HG03039 (cell line): ENCODE measurements at regions not wholly inside any gene's neighbourhood (a gene's known extent, or its start where the extent isn't known, plus 50 kb on each side); places are given as distances from the start of the nearest gene placed in this dataset.
A peak's percentile ranks its signal among the peaks of the same experiment; 100 is the strongest.
"Not testable (repeated sequence)": the region's sequence is repeated elsewhere in the genome, so short reads cannot be mapped to it uniquely, and the experiment has no call there.

Source experiments
- ATAC-seq: cut with Tn5 transposase; IDR thresholded peaks from one replicate; pipeline ENCODE4 v1.9.1; 2021; ENCODE audit warnings: mild to moderate bottlenecking, moderate library complexity; ENCODE audit not compliant: unreplicated experiment

GRCh38 chr3:88403319-88403718, 253.6 kb downstream of the C3orf38 start:
- no peak for ATAC-seq

- ATAC-seq, result no peak
These were observed 258.3 kb downstream of the C3orf38 start for GRCh38 chr3:88408097-88408496.

- ATAC-seq, result no peak
These were observed 259.2 kb downstream of the C3orf38 start for GRCh38 chr3:88408935-88409334.

GRCh38 chr3:88410259-88410658, 260.5 kb downstream of the C3orf38 start:
- ATAC-seq, result no peak

GRCh38 chr3:88412346-88412745, 262.6 kb downstream of the C3orf38 start:
- no peak for ATAC-seq

- no peak for ATAC-seq
These were observed 266.7 kb downstream of the C3orf38 start for GRCh38 chr3:88416436-88416835.

GRCh38 chr3:88418219-88418618, 268.5 kb downstream of the C3orf38 start:
- no peak for ATAC-seq

GRCh38 chr3:88433568-88433967, 283.8 kb downstream of the C3orf38 start:
- peak; percentile 87 for ATAC-seq

GRCh38 chr3:88434001-88434400, 284.2 kb downstream of the C3orf38 start:
- no peak for ATAC-seq

GRCh38 chr3:88440701-88441100, 290.9 kb downstream of the C3orf38 start:
- no peak for ATAC-seq

- ATAC-seq, result no peak
These were observed 293.3 kb downstream of the C3orf38 start for GRCh38 chr3:88443066-88443465.

GRCh38 chr3:88444251-88444650, 294.5 kb downstream of the C3orf38 start:
- no peak for ATAC-seq

GRCh38 chr3:88452228-88452627, 302.5 kb downstream of the C3orf38 start:
- ATAC-seq, result no peak

GRCh38 chr3:88460369-88460768, 310.6 kb downstream of the C3orf38 start:
- ATAC-seq, result no peak

GRCh38 chr3:88462230-88462629, 312.5 kb downstream of the C3orf38 start:
- no peak for ATAC-seq

GRCh38 chr3:88467191-88467590, 317.4 kb downstream of the C3orf38 start:
- no peak for ATAC-seq

GRCh38 chr3:88469216-88469615, 319.5 kb downstream of the C3orf38 start:
- ATAC-seq, result no peak

- no peak for ATAC-seq
These were observed 328.7 kb downstream of the C3orf38 start for GRCh38 chr3:88478460-88478859.

GRCh38 chr3:88480822-88481221, 331.1 kb downstream of the C3orf38 start:
- no peak for ATAC-seq

GRCh38 chr3:88485001-88485400, 335.2 kb downstream of the C3orf38 start:
- no peak for ATAC-seq

- not testable (repeated sequence) for ATAC-seq
These were observed 359.1 kb downstream of the C3orf38 start for GRCh38 chr3:88508818-88509217.

- ATAC-seq, result no peak
These were observed 359.8 kb downstream of the C3orf38 start for GRCh38 chr3:88509582-88509981.

GRCh38 chr3:88528494-88528893, 378.7 kb downstream of the C3orf38 start:
- ATAC-seq, result no peak

- ATAC-seq, result no peak
These were observed 384.8 kb downstream of the C3orf38 start for GRCh38 chr3:88534534-88534933.
